T47D (cell line): ENCODE measurements at regions not wholly inside any gene's neighbourhood (a gene's known extent, or its start where the extent isn't known, plus 50 kb on each side); places are given as distances from the start of the nearest gene placed in this dataset.

Experiments used
- DNase-seq, 2 experiments: peaks; one replicate each; pipeline versions ENCODE4 v3.0.0 to v3.0.0-alpha.2; 2011 to 2012; ENCODE audit warnings: low read depth in 1 of 2, low spot score in 1 of 2
- JUND ChIP-seq: IDR thresholded peaks from 2 replicates; pipeline ENCODE4 v1.6.1; 2012; ENCODE audit warnings: low read depth
- in situ Hi-C: cut with HindIII; loops from 2 replicates; pipeline ENCODE4 v1.10.0; 2016; ENCODE audit warnings: low sequenced_read_pairs, low pct_unique_long_range_greater_than_20kb

- no peak for TF ChIP-seq JUND
- no peak for DNase-seq
- in situ Hi-C loops = no loop called here
These were observed 68.0 kb downstream of the SERPINA3 start for GRCh38 chr14:94679937-94680861.

- TF ChIP-seq JUND = no peak
- no peak for DNase-seq
- in situ Hi-C loops = no loop called here
These were observed 67.1 kb downstream of the SERPINA3 start for GRCh38 chr14:94679106-94679810.

GRCh38 chr14:94677747-94678146, 65.6 kb downstream of the SERPINA3 start:
- in situ Hi-C loops = no loop called here
- no peak for TF ChIP-seq JUND

GRCh38 chr14:94677213-94677612, 65.0 kb downstream of the SERPINA3 start:
- in situ Hi-C loops = no loop called here
- no peak for DNase-seq
- no peak for TF ChIP-seq JUND

More at GRCh38 chr14:94677747-94678146, 65.6 kb downstream of the SERPINA3 start:
- peak in 1 of 2 experiments; percentile 26 for DNase-seq

- in situ Hi-C loops = no loop called here
- TF ChIP-seq JUND = no peak
- no peak for DNase-seq
These were observed 64.4 kb downstream of the SERPINA3 start for GRCh38 chr14:94676495-94677185.

- DNase-seq = no peak
- in situ Hi-C loops = no loop called here
- TF ChIP-seq JUND = no peak
These were observed 62.8 kb downstream of the SERPINA3 start for GRCh38 chr14:94675036-94675435.

GRCh38 chr14:94673781-94674231, 61.6 kb downstream of the SERPINA3 start:
- TF ChIP-seq JUND = no peak
- DNase-seq = no peak

More at GRCh38 chr14:94673781-94674231, 61.6 kb downstream of the SERPINA3 start:
- in situ Hi-C loops = no loop called here
